Stimulated activated CD8-positive, alpha-beta memory T cell treated with anti-CD3 and anti-CD28 coated beads, Interleukin-7, amount 100 ng/mL, for 1 hour (primary cell): ENCODE measurements at regions not wholly inside any gene's neighbourhood (a gene's known extent, or its start where the extent isn't known, plus 50 kb on each side); places are given as distances from the start of the nearest gene placed in this dataset.
"Not testable (repeated sequence)": the region's sequence is repeated elsewhere in the genome, so short reads cannot be mapped to it uniquely, and the experiment has no call there.

Source experiments
- DNase-seq, 2 donors: peaks; one replicate each; pipeline ENCODE4 v3.0.0-alpha.2; 2020; ENCODE audit warnings: low read depth in 2 of 2

GRCh38 chr3:187795207-187795960 lies 50.1 kb upstream of the BCL6 start:
- no peak for DNase-seq

- no peak for DNase-seq
Observed at GRCh38 chr3:187798126-187798525, 52.9 kb upstream of the BCL6 start.

DNA sequence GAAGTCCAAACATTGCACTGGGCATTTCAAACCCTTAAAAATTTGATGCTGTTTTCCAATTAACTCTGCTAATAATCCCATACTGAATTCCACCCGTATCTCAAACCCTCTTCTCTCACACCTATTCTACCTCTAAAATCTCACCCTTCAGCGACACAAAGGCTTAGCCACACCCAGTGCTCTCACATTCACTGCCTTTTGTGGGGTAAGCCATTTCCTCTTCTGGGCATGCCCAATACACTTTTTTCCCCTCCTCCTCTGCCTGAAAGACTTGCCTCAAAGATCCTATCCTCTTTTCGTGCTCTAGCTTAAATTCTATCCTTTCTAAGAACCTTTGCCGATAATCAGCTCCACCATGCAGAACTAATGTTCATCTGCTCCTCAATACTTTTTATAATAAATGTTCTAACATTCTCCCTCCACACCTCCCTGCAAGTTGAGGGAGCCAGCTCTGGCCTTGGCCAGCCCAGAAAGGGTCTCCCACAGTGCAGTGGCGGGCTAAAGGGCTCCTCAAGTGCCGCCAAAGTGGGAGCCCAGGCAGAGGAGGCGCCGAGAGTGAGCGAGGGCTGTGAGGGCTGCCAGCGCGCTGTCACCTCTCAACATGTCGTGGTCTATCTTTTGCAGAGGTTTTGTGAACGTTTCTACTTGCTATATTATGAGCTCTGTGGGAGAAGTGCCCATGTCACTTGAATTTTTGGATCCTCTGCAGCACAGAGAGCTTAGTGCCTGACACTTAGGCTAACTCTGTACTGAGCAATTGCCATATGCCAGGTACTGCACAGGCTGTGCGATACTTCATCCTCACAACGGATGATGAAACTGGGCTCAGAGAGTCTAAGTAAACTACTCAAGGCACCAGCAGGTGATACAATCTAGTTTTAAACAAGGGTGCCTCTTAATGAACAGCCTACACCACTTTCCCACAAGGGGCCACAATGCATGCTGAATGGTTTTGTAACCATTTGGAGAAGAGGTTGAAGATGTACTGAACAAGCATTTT lies 53.6 kb upstream of the BCL6 start:
- DNase-seq: no peak

- DNase-seq: no peak
Observed at GRCh38 chr3:187799942-187800641, 54.8 kb upstream of the BCL6 start.

- DNase-seq: no peak
Observed at GRCh38 chr3:187801152-187801551, 55.9 kb upstream of the BCL6 start.

DNA sequence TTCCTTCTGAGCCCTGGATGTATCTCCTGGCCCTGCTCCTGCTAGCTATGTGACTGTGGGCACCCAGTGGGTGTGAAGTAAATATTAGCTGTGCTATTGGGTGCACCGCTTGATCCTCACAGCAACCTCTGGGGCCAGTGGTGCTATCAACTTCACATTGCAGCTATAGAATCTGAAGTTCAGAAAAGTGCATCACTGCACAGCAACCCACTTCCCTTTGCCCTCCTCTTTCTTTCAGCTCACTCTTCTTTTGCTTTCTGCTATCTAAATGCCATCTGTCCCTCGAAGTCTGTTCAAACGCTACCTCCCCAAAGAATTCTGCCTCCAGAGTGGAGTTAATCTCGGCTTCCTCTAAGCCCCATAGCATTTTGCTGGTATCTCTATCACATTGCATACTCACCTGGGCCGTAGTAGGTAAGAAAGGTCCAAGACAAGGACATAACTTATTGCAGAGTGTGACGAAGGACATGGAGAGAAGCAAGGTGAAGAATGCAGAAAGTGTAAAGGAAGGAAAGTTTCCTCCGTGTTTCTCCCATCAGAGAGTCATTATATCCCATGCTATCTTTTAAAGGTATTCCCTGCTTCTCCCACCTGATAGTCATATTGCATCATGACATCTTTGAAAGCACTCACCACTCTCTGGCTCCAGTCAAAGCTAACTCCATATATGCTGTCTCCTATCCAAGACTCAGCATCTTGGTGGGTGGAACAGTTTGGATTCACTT lies 57.1 kb upstream of the BCL6 start:
- no peak for DNase-seq

- no peak for DNase-seq
Observed at GRCh38 chr3:187802928-187803259, 57.6 kb upstream of the BCL6 start.

DNA sequence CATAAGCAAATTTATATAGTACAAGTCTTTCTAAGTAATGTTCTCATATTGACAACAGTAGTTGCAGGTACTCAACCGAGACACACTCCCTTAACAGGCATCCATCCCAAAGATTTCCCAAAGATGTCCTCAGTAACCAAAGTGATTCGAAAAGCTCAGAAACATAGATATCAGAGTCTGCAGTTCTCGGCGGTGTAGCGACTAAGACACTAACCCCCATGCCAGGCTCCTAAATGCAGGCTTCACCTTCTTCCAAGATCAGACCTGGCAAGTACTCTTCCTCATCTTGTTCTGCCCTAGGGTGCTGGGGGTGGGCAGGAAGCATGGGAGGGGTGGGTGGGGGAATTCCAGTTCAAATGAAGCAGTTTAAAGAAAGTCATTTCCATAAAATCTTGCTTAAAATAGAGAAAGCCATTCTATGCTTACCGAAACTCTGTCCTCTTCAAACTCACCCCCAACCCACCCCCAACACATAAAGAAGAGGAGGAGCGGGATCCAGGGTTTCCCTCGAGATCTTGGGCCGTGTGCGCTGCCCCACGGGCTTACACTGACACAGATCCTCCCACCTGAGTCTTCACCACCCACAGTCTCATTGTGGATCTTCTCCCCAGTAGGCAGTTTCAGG lies 59.0 kb upstream of the BCL6 start:
- no peak for DNase-seq

- no peak for DNase-seq
Observed at GRCh38 chr3:187804745-187805121, 59.5 kb upstream of the BCL6 start.

GRCh38 chr3:187805774-187806173 lies 60.5 kb upstream of the BCL6 start:
- DNase-seq: no peak

DNA sequence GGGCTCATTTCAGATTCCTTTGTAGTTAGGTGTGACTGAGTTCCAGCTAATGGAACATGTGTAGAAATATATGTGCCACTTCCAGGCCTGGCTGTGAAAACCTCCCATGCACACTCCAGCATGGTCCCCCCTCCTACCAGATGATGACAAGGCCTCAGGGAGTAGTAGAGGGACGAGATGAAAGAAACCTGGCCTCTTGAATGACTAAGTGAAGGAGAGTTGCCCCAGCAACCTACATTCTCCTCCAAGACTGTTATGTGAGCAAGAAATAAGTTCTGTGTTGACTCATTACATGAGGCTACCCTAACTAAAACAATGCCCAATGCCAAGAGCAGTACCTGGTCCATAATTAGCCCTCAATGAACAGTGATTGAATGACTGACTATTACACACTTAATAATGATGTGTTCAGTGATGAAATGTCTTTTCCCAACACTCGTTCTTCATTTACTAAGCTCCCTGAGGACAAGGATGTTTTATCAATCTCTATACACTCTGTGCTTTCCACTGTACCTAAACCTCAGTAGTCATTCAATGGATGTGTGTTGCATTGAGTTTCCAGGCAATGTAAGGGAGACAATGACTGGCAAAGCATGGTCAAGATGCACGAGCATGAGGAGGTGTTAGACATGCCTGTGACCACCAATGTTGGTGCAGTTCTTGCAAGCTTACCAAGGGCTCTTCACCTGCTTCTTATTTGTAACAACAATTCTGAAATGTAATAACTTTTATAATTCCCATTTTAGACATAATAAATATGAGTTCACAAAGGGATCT lies 62.0 kb upstream of the BCL6 start:
- no peak for DNase-seq

DNA sequence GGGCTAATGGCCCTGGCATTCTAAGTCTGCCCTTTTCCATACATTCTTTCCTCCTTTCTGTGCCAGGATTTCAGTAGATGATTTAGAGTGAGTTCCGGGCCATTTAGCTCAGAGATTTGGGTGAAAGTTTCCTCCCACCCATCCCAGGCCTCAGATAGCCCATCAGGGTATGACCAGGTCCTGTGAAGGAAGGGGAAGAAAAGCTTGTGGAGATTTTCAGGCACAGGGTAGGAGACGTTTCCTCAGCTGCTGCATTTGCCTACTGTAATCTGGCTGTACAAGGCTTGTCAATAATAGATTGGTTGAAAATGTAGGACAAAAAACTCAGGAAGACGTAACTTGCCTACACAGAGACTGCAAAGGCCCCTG lies 63.2 kb upstream of the BCL6 start:
- DNase-seq: no peak

- no peak for DNase-seq
Observed at GRCh38 chr3:187809612-187809991, 64.3 kb upstream of the BCL6 start.

DNA sequence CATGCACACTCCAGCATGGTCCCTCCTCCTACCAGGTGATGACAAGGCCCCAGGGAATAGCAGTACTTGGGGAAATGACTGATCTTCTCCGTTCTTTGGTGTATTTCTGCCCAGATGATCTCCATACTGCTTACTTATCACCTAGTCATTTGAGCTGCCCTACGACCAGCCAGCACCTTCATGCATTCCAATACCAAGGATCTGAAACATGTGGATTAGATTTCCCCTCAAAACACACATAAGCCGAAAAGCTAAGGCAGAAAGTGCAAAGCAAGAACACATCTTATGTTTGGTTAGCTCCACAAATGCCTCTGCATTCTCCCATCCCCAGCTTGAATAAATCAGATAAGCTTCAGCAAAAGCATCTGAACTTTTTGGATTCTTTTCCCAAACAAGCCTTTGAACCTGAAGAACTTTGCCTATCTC lies 64.8 kb upstream of the BCL6 start:
- DNase-seq: no peak

- no peak for DNase-seq
Observed at GRCh38 chr3:187811585-187812250, 66.5 kb upstream of the BCL6 start.

- no peak for DNase-seq
Observed at GRCh38 chr3:187812496-187812895, 67.2 kb upstream of the BCL6 start.

- no peak for DNase-seq
Observed at GRCh38 chr3:187813198-187813597, 67.9 kb upstream of the BCL6 start.

- DNase-seq: not testable (repeated sequence)
Observed at GRCh38 chr3:187817766-187818165, 72.5 kb upstream of the BCL6 start.

- no peak for DNase-seq
Observed at GRCh38 chr3:187821616-187822317, 76.5 kb upstream of the BCL6 start.
